Prostate gland (tissue), 2 donors: ENCODE measurements at regions not wholly inside any gene's neighbourhood (a gene's known extent, or its start where the extent isn't known, plus 50 kb on each side); places are given as distances from the start of the nearest gene placed in this dataset.

Experiments
- POLR2AphosphoS5 ChIP-seq: sonication (generic); formaldehyde crosslinking; IDR thresholded peaks from one replicate; pipeline ENCODE4 v1.6.1; 2017; ENCODE audit warnings: antibody characterized with exemption
- TF ChIP-seq, protein P1 (sequence below), 4 experiments: fragments of 200-600 bp in 2 of 4; fragments of 450-650 bp in 2 of 4; sonication (generic) in 2 of 4; IDR thresholded peaks; 1 replicate in 3 of 4; 2 replicates in 1 of 4; pipeline ENCODE4 v1.5.1; 2016 to 2019; ENCODE audit warnings: antibody characterized with exemption in 4 of 4, mild to moderate bottlenecking in 2 of 4, moderate library complexity in 2 of 4

DNA sequence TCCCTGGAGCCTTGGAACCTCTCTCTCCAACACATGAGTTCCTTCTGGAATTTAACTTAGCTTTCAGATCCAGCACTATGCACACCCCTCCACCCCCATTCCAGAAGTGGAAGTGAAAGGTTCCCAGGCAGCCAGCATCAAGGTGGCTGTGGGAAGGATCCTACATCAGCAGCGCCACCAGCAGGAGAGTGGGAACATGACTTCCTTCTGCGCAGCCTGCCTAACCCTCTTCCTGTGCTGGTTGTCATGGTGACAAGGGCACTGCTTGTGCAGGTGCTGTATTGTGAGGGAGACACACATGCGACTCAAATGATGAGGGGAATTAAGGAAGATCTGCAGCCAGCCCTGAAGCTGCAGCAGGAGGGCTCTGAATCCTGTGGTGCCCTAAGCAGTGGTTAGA, 904.5 kb upstream of the API5 start:
- TF ChIP-seq POLR2AphosphoS5: no peak
- TF ChIP-seq, protein P1, sequence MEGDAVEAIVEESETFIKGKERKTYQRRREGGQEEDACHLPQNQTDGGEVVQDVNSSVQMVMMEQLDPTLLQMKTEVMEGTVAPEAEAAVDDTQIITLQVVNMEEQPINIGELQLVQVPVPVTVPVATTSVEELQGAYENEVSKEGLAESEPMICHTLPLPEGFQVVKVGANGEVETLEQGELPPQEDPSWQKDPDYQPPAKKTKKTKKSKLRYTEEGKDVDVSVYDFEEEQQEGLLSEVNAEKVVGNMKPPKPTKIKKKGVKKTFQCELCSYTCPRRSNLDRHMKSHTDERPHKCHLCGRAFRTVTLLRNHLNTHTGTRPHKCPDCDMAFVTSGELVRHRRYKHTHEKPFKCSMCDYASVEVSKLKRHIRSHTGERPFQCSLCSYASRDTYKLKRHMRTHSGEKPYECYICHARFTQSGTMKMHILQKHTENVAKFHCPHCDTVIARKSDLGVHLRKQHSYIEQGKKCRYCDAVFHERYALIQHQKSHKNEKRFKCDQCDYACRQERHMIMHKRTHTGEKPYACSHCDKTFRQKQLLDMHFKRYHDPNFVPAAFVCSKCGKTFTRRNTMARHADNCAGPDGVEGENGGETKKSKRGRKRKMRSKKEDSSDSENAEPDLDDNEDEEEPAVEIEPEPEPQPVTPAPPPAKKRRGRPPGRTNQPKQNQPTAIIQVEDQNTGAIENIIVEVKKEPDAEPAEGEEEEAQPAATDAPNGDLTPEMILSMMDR (IDR thresholded peaks at IDR 0.05): no peak
